ENCODE measurements at regions not wholly inside any gene's neighbourhood (a gene's known extent, or its start where the extent isn't known, plus 50 kb on each side); places are given as distances from the start of the nearest gene placed in this dataset.

GRCh38 chr13:44141725-44142539 is 231.7 kb upstream of the SERP2 start (continued):
- no peak for TF ChIP-seq GFI1 (CRISPR knock-in tag; IDR thresholded peaks at IDR 0.05; ENCODE audit: borderline replicate concordance)
- peak; percentile 79; the same call in 1 of the 2 replicates for TF ChIP-seq ZNF749 (CRISPR knock-in tag; IDR thresholded peaks at IDR 0.05; ENCODE audit: borderline replicate concordance)
- 0 out of 2 replicates have a peak, but pooled peaks have one; percentile 48 for TF ChIP-seq HOXD1 (CRISPR knock-in tag; IDR thresholded peaks at IDR 0.05)
- peak; percentile 64; the same call in 1 of the 2 replicates for TF ChIP-seq ZSCAN9 (CRISPR knock-in tag; IDR thresholded peaks at IDR 0.05; ENCODE audit: borderline replicate concordance)
- peak; percentile 63; the same call in 1 of the 2 replicates for TF ChIP-seq KMT2A (CRISPR knock-in tag; IDR thresholded peaks at IDR 0.05)
- TF ChIP-seq, protein P1, sequence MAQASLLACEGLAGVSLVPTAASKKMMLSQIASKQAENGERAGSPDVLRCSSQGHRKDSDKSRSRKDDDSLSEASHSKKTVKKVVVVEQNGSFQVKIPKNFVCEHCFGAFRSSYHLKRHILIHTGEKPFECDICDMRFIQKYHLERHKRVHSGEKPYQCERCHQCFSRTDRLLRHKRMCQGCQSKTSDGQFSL (CRISPR knock-in tag; IDR thresholded peaks at IDR 0.05), result no peak
- no peak for TF ChIP-seq ZNF850 (CRISPR knock-in tag; conservative IDR thresholded peaks at IDR 0.05)
- 0 out of 2 replicates have a peak, but pooled peaks have one; percentile 53 for TF ChIP-seq ZNF235 (CRISPR knock-in tag; IDR thresholded peaks at IDR 0.05; ENCODE audit: borderline replicate concordance)
- no peak for TF ChIP-seq USF2 (IDR thresholded peaks at IDR 0.05; ENCODE audit: low read depth, low read length)
- TF ChIP-seq USF2 (CRISPR knock-in tag; IDR thresholded peaks at IDR 0.05; ENCODE audit: borderline replicate concordance), result no peak; the same call in 1 of the 2 replicates
- TF ChIP-seq MAF1 (CRISPR knock-in tag; IDR thresholded peaks at IDR 0.05; ENCODE audit: borderline replicate concordance), result 0 out of 2 replicates have a peak, but pooled peaks have one; percentile 33
- no peak for TF ChIP-seq ZNF446 (CRISPR knock-in tag; IDR thresholded peaks at IDR 0.05)
- peak; percentile 85 for TF ChIP-seq PHF20 (CRISPR knock-in tag; IDR thresholded peaks at IDR 0.05)
- peak; percentile 83 for TF ChIP-seq BORCS8-MEF2B (CRISPR knock-in tag; IDR thresholded peaks at IDR 0.05)
- no peak for TF ChIP-seq CCAR2 (optimal IDR thresholded peaks at IDR 0.05; ENCODE audit: low read depth, low read length)
- TF ChIP-seq U2AF2 (IDR thresholded peaks at IDR 0.05; ENCODE audit: low read depth, low read length), result no peak
- TF ChIP-seq ARID2 (CRISPR knock-in tag; IDR thresholded peaks at IDR 0.05; ENCODE audit: borderline replicate concordance), result 0 out of 2 replicates have a peak, but pooled peaks have one; percentile 54
- peak; percentile 69 for TF ChIP-seq TFDP2 (CRISPR knock-in tag; IDR thresholded peaks at IDR 0.05)
- TF ChIP-seq ZNF230 (CRISPR knock-in tag; IDR thresholded peaks at IDR 0.05), result peak; percentile 77
- TF ChIP-seq GLMP (CRISPR knock-in tag; IDR thresholded peaks at IDR 0.05; ENCODE audit: borderline replicate concordance), result no peak
- TF ChIP-seq ZNF337 (CRISPR knock-in tag; IDR thresholded peaks at IDR 0.05; ENCODE audit: borderline replicate concordance, low read depth), result peak; percentile 54; the same call in 1 of the 2 replicates
- TF ChIP-seq ZNF205 (CRISPR knock-in tag; IDR thresholded peaks at IDR 0.05), result peak; percentile 61; the same call in 1 of the 2 replicates
- TF ChIP-seq CBX5 (CRISPR knock-in tag; IDR thresholded peaks at IDR 0.05; ENCODE audit: borderline replicate concordance), result no peak; the same call in 1 of the 2 replicates
- TF ChIP-seq RBM22 (optimal IDR thresholded peaks at IDR 0.05; ENCODE audit: low read length), result no peak
- TF ChIP-seq SAP130 (CRISPR knock-in tag; IDR thresholded peaks at IDR 0.05; ENCODE audit: low read depth), result peak; percentile 60
- TF ChIP-seq ZNF790 (CRISPR knock-in tag; IDR thresholded peaks at IDR 0.05; ENCODE audit: borderline replicate concordance), result no peak
